GM21723 (cell line): ENCODE measurements at regions not wholly inside any gene's neighbourhood (a gene's known extent, or its start where the extent isn't known, plus 50 kb on each side); places are given as distances from the start of the nearest gene placed in this dataset.
"Not testable (repeated sequence)": the region's sequence is repeated elsewhere in the genome, so short reads cannot be mapped to it uniquely, and the experiment has no call there.

ENCODE experiments used
- ATAC-seq: cut with Tn5 transposase; IDR thresholded peaks from one replicate; pipeline ENCODE4 v1.9.1; 2021; ENCODE audit warnings: mild to moderate bottlenecking, moderate library complexity; ENCODE audit not compliant: unreplicated experiment

DNA sequence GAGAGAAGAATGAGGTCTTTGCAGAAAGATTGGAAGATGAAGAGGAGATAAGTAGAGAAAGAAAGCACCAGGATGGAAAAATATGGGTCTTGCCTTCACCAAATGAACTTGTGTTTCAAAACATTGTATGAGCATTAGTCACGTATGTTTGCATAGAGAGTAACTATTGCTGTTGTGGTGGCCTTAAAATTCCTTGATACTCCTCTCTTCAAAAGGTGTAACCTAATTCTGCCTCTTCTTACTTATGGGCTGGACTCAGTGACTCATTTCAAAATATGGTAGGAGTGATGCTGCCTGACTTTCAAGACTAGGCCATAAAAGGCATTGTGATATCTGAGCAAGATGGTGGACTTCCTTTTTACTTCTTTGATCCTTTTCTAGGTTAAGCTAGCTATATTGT is 228.7 kb upstream of the ZNF385D start:
- no peak for ATAC-seq

DNA sequence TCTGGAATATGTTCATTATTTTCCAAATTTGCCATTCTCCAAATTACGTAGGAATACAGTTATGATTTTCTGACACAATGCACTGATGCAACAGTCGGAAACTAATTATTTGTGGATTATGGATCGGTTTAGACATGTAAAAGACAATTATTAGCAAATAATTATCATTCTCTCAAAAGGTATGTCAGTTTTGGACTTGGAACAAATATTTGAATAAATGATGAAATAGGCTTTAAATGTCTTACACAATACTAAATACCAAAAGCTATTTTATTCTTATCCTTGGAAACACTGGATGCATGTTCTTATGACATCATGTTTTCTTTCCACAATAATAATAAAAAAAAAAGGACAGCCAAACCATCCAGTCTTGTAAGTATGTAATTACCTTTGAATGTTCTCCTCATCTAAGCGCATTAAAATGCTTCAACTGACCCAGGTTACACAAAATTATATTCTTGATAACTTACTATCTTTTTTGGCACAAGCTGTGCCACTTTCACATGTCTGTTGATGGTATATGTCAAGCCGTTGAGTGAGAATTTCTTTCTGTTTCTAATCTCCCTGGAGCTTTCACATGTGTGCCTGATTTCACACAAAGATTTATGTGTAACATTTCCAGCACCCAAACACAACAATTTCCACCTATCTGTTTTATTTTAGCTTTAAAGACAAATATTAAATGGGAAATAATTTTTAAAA is 238.5 kb upstream of the ZNF385D start:
- ATAC-seq: no peak

DNA sequence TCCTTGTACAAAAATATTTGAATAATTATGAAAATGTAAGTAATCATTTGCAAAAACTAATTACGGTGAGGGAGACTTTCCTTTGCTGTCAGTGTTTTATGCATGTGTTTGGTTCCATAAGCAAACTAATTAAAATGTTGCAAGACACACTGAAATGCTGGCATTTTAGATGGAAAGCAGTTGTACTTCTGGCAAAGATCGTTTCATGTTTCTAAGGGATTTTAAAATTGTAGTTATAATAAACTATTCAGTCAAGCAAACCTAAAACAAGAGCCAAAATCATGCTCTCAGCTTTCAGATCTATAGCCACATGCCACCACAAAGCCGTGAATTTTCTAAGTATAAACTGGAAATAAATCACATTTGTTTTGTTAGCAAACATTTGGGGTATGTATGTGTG is 240.1 kb upstream of the ZNF385D start:
- no peak for ATAC-seq

DNA sequence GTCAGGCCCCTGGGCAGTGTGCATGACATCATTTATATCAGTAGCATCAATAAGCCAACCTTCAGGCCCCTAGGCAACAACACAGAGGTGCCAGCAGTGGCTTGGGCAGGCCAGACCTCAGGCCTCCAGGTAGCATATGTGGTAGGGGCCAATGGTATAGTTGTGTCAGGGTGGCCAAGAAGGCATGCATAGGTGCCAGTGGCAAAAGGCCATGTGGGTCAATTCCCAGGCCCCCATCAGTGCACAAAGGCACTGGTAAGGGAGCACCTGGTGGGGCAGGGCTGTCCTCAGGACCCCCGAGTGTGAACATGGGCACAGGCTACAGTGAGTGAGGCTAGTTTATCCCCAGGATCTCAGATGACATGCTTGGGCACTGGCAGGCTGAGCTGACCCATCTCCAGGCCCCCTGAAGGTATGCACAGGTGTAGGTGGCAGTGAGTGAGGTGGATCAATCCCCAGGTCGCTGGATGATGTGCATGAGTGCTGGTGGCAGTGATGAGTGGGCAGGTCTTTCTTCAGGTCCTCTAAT is 244.1 kb upstream of the ZNF385D start:
- ATAC-seq: no peak

DNA sequence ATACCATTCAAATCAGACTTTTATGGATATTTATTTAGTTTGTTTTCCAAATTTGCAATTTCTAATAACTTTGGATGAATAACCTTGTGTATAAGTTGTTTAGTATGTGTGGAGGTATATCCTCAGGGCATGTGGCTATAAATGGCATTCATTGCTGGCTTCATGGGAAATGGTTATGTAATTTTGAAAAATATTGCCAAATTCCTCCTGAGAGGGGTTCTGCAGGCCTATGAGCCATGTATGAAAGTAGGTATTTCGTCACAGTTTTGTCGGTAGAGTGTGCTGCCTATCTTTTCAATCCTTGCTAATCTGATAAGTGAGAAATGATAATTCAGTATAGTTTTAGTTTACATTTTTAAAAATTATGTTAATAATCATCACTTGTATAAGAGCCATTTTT is 256.4 kb upstream of the ZNF385D start:
- no peak for ATAC-seq

DNA sequence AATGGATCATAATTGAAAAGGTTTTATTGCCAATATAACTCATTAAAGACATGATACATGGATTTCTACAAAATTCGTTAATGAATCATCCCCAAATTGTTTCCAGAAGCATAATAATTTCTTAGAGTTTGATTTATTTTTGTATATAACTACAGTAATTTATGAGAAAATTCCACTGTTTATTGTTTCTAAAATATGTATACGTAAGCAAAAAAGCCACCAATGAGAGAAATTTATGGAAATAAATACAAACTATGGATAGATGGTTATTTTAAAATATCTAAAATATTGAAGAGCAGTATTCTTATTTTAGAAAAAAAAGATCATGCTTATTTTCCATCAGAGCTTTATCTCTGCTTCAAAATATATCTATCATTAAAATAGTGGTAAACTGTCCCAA is 260.0 kb upstream of the ZNF385D start:
- no peak for ATAC-seq

DNA sequence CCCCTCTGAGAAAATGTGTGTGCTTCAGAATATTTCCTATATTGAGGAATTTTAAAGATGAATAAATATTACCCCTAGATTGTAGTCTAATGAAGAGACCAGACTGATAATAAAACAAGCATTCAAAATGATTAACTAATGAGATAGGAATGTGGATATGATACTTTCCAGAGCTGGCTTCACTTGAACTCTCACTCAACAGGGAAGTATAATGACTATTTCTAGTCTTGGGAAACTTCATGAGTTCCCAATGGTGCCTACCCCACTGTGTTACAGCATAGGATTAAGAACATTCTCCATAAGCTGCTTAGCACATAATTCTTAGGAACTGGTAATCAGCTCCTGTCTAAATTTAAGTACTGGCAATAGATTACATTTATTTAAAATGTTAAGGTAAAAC is 261.5 kb upstream of the ZNF385D start:
- no peak for ATAC-seq

DNA sequence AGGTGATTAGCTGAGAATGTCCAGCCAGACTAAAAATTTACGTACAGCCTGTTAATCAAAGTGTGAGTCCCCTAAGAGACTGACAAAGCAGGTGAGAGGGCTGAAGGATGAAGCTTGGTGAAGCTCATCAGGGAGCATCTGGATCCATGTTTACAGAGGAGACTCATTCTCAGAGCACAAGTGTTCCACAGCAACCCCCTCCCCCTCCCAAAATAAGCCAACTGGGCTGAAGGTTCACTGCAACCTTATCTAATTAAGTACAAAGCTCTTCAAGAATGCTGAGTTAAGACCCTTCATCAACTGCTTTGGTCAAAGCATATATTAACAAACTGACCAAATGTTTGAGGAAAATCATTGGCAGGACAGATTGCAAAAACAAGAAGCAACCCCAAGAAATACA is 262.6 kb upstream of the ZNF385D start:
- ATAC-seq: no peak

DNA sequence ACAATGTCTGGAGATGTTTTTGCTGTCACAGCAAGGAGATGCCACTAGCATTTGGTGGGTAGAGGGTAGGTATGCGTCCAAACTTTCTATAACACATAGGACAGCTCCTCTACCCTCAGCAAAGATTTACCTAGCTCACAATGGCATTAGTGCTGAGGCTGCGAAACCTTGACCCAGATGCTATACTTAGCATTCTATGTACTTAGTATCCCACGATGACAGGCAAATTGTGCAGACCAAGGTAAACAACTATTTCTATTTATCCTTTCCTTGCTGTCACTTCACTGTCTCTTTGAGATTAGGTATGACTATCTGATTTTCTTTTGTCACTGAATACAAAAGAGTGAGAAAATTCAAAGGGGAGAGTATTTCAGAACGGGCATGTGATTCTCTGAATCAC is 265.2 kb upstream of the ZNF385D start:
- ATAC-seq: no peak

DNA sequence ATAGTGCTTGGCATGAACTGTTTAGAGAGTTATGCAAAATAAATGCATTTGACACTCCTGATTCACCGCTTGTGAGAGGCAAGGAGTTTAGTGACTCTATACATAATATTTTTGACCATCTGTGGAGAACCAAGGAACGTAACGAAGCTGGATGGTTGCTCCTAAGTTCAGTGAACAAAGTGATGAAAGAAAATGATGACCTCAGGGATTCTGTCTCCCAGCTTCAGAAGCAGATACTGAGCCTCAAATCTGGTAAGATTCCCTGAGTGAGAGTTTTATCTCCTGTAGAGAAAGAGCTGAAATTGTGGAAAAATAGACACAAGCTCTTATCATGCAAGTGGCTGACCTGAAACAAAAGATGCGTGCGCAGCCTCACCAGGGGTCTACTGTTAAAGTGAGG is 273.6 kb upstream of the ZNF385D start:
- ATAC-seq: not testable (repeated sequence)

DNA sequence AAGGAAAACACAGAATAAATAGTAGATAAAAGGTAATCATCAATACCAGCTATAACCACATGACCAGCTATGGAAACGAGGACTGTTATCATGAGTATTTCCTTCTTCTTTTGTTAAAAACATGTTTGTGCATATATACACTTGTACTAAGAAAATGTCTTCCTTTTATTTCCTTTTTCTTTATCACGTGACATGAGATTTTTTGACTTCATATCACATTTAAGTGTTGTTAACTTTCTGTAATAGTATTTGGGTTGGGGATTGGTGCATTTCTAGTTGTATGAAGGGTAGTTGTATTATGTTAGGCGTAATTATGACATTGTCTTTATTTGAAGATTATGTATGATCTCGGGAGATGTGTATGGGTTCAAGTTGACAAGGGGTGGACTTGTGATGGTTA is 278.5 kb upstream of the ZNF385D start:
- ATAC-seq: no peak

DNA sequence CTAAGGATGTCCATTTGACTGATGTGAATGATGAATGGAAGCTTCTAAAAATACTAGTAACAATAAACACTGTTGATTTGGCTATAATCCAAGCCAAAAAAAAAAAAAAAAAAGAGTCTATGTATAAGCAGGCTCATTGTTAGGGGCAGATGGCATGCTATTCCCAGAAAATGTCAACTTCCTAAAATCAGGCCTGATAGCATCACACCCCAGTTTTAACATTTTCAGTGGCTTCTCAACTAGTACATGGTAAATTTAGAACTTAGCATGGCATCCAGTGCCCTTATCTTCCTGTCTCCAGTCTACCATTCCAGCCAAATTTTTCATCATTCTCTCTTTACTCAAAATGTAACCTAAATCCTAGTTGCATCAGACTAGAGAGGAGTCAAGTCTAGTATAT is 288.2 kb upstream of the ZNF385D start:
- no peak for ATAC-seq

DNA sequence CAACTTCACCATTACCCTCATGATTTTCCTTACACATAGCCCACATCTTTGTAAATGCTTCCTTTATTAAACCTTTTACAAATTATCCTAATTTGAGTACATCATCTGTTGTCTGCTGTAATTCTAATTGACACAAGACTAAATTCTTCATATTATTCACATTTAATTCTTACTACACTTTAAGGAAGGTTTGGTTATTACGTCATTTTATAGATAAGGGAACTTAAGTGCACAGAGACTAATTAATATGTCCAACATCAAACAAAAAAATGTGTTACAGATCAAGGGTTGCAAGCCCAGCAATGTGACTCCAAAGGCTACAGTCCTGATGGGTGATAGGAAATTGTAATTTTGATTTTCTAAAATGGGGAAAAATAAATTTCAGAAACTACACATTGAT is 289.1 kb upstream of the ZNF385D start:
- no peak for ATAC-seq

DNA sequence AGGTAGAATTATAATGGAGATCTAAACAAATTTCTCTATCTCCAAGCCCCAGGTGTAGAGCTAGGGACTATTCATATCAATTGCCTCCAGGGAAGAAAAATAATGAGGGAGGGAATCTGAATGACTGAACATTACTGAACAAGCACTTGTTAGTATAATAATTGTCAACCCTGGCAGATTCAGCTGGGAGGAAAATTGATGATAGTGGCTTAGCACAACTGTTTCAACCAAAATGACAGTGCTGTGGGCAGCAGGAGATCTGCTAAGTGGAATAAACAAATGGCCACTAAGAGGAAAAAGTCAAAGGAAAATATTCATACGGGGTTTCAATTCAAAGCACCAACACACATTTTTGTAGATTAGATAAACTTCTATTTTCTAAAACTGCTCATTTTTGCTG is 294.9 kb upstream of the ZNF385D start:
- no peak for ATAC-seq

DNA sequence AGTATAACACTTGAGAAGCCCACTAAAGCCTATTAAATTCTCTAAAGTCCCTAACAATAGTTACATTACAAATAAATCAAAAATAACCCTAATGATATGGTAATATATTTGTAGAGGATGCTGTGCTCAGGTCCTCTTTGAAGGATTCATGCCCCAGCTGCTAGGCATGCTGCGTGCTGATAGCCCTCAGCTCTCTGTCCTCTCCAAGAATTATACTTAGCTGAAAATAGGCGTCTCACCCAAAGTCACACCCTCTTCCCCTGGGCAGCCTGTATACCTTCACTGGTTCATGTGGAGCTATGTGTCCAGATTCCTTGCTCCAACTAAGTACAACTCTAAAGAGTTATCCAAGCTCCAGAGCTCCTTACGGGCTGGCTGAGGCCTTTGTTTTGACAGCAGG is 312.5 kb upstream of the ZNF385D start:
- ATAC-seq: no peak

DNA sequence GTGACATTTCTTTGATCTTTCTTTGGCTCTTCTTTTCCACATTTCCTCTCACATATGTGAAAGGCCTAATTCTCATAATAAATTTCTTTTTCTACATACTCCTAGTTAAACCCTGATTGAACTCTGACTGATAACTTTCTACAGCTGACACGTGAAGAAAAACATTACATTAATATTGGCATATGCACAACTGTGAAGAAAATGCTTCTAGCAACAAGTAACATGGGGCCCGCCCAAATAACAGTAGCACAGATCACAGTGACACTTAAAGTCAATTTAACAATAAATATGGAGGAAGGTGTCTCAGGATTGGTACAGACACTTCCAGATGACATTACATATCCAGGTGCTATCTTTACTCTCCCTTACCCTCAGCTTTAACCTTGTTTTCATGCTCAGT is 317.6 kb upstream of the ZNF385D start:
- no peak for ATAC-seq

DNA sequence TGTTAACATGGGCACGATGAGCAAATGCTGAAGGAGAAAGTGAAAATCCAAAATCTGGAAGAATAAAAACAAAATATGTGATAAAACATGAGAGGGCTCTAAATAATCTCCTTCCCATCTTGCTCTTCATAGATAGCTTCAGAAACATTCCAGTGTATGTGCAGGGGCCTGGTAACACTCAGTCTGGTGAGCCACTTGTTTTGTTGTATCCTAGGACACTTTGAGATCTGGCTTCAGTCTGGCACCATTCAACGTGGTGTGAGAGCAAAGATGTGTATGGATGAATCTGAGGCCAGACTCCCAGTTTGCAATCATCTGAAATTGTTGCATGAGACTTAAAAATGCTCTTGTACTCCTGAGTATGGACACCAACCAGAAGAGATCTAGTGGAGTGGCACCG is 337.2 kb upstream of the ZNF385D start:
- ATAC-seq: no peak

DNA sequence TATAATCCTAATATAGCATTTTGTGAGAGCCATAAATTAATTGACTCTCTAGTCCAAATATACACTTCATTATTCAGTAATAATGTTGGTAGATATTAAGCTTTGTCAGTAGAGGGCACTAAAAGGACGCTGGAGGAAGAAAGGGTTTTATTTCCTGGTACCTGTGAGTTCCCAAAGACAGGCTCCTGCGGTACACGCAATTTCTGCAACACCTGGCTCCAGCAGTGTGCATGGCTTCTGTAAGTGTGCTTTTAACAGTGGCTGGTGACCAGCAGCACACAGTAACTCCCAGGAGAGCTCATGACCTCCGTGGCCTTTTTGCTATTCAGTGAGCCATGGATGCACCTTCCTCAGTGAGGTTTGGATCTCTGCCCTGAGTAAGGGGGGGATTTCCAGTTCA is 338.3 kb upstream of the ZNF385D start:
- ATAC-seq: peak; percentile 87

DNA sequence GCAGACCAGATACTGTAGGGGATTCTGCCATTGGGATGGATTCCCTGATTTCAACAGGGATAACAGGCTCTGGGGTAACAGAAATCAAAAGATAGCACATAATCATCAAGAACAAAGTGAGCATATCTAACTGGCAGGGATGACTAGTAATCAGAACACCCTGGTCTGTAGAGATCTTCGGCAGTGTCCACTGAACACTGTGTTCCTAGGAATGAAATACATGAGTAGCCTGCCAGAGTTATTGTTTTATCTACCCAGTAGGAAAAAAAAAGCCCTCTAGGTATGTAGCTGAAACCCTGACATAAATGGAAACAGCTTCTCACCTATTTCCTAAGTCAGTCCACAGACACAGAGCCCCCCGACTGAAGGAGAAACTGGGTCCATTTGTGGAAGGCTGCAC is 340.3 kb upstream of the ZNF385D start:
- no peak for ATAC-seq

DNA sequence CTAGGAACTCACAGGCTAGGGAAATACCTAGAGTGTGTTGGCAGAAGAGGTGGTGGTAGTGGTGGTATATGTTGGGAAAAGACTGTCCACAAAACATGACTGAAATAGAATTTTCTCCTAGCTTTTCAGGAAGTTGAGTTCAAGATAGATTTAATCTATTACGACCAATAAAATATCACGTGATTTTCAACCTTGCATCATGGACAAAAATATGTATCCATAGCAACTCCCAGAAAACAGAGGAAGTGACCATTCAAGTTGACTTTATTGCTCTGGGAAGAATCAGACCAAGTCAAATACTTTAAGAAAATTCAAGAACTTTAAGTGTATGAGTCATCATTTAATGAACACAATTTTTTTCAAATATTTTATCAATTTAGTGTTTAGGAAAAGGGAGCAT is 347.0 kb upstream of the ZNF385D start:
- ATAC-seq: no peak

DNA sequence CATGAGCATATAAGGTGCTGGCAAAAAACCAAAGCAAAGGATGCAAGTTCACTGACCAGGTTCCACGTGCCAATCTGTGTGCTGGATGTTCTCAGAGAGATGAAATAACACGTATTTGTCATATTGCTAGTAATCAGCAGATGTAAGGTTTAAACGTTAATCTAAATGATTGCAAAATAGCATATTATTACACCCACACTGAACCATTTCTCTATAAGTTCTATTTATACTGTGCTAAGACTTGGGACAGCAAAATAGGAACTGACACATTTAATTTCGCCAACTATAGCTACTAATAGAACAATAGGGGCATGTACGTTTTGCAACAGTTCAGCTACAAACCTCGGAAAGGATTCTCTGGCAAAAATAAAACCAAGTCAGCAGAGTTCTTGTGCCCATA is 350.3 kb upstream of the ZNF385D start:
- no peak for ATAC-seq

DNA sequence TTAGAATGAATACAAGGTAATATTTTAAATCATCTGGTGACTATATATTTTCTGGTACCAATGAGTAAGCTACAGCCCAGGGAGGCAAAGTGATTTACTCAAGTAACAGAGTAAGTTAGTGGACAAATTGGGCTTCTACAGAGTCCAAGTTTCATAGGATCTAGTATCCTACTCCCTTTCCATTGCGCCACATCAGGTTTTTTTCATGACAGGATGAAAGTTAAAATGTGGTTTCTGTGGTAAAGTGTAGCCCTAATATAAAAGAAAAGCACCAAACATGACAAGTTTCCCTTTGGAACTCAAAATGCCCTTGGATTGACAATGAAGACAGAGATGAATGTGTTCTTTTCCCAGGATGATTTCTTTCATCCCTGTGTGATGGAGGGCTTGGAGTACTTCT is 350.8 kb upstream of the ZNF385D start:
- no peak for ATAC-seq

DNA sequence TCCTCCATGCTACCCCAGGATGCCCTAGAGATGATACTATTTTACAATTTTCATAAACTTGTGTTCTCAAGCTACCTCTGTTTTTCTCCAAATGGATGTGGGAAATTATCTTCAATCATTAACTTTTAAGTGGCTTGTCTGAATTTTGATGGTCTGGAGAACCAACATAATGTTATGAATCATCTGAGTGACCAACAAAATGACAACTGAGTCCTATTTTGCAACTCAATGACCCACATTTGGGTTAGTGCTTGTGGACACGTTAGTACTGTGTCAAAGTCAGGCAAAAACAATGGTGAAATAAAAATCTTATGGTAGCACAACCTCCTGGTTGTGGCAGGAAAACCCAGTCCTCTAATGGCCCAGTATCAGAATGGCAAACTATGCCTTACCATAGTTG is 352.4 kb upstream of the ZNF385D start:
- ATAC-seq: no peak
